ENCODE measurements at regions not wholly inside any gene's neighbourhood (a gene's known extent, or its start where the extent isn't known, plus 50 kb on each side); places are given as distances from the start of the nearest gene placed in this dataset.

- DNase-seq = no peak
Observed at GRCh38 chrX:76228499-76228898, 55.6 kb downstream of the PBDC1 start.

- DNase-seq = no peak
Observed at GRCh38 chrX:76248901-76249300, 76.0 kb downstream of the PBDC1 start.

- DNase-seq = peak; percentile 59
Observed at GRCh38 chrX:76253432-76253831, 80.6 kb downstream of the PBDC1 start.

GRCh38 chrX:76279007-76279406, 106.1 kb downstream of the PBDC1 start:
- peak; percentile 32 for DNase-seq
